Liver (tissue), 1 donor: ENCODE measurements at regions not wholly inside any gene's neighbourhood (a gene's known extent, or its start where the extent isn't known, plus 50 kb on each side); places are given as distances from the start of the nearest gene placed in this dataset.

Experiments used
- FOXA1 ChIP-seq: IDR thresholded peaks from 2 replicates; pipeline ENCODE4 v1.6.1; 2016; ENCODE audit warnings: antibody characterized with exemption
- MAX ChIP-seq: IDR thresholded peaks from 2 replicates; pipeline ENCODE4 v1.6.1; 2016; ENCODE audit warnings: antibody characterized with exemption
- YY1 ChIP-seq: IDR thresholded peaks from 2 replicates; pipeline ENCODE4 v1.6.1; 2016; ENCODE audit warnings: antibody characterized with exemption, mild to moderate bottlenecking

DNA sequence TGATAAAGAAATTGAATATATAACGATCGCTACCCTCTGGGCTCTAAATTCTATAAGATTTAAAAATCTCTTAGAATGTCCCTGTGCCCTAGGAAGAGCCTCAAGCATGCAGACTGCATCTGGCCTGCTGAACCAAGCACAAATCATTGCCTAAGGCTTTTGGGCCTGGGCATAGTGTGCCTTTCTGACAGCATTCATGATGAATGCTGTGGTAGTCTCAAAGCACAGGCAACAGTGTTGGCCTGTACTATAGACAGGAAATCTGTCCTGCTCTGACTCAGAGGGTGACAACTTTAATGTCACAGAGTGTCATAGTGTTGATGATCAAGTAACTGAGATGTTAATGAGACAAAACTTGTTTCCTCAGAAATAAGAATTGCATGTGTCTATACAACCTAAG is 717.3 kb downstream of the STIM2 start:
- TF ChIP-seq MAX (no peak), FOXA1 (no peak), YY1 (no peak)
